Astrocyte (in vitro differentiated cells and primary cell): ENCODE measurements at regions not wholly inside any gene's neighbourhood (a gene's known extent, or its start where the extent isn't known, plus 50 kb on each side); places are given as distances from the start of the nearest gene placed in this dataset.
"Not testable (repeated sequence)": the region's sequence is repeated elsewhere in the genome, so short reads cannot be mapped to it uniquely, and the experiment has no call there.

ENCODE experiments used
- DNase-seq: peaks from one replicate; pipeline ENCODE4 v3.0.0-alpha.2; 2010; ENCODE audit warnings: low read depth
- FAIRE-seq: peaks from 2 replicates; lab custom pipeline; 2011; peaks lifted over from hg19 to GRCh38; lab: Jason Lieb, UNC
- H2AFZ ChIP-seq: 2 replicates; pipeline ENCODE4 v1.6.0; 2012; ENCODE audit warnings: low read depth, low read length, inconsistent platforms
- H3K27ac ChIP-seq: 2 replicates; pipeline ENCODE4 v1.5.1; 2011; ENCODE audit warnings: low read depth, low read length, inconsistent platforms
- H3K27me3 ChIP-seq: 2 replicates; pipeline ENCODE4 v1.6.0; 2011; ENCODE audit warnings: low read length, inconsistent platforms; ENCODE audit not compliant: insufficient read depth
- H3K36me3 ChIP-seq: 2 replicates; pipeline ENCODE4 v1.5.1; 2011; ENCODE audit warnings: low read length, inconsistent platforms; ENCODE audit not compliant: insufficient read depth
- H3K4me1 ChIP-seq: 2 replicates; pipeline ENCODE4 v1.5.1; 2011; ENCODE audit warnings: low read length, inconsistent platforms; ENCODE audit not compliant: insufficient read depth
- H3K4me2 ChIP-seq: 2 replicates; pipeline ENCODE4 v1.6.0; 2012; ENCODE audit warnings: low read length, inconsistent platforms
- H3K4me3 ChIP-seq: 2 replicates; pipeline ENCODE4 v1.5.1; 2011; ENCODE audit warnings: low read depth, mild to moderate bottlenecking, low read length, inconsistent platforms; ENCODE audit not compliant: insufficient read depth
- H3K79me2 ChIP-seq: 2 replicates; pipeline ENCODE4 v1.6.0; 2012; ENCODE audit warnings: mild to moderate bottlenecking, low read length, inconsistent platforms; ENCODE audit not compliant: insufficient read depth
- H3K9ac ChIP-seq: 2 replicates; pipeline ENCODE4 v1.6.0; 2012; ENCODE audit warnings: mild to moderate bottlenecking, low read length, inconsistent platforms
- H3K9me3 ChIP-seq: 2 replicates; pipeline ENCODE4 v1.5.1; 2012; ENCODE audit warnings: low read depth, mild to moderate bottlenecking, low read length, inconsistent platforms; ENCODE audit not compliant: insufficient read depth
- H4K20me1 ChIP-seq: 2 replicates; pipeline ENCODE4 v1.6.0; 2012; ENCODE audit warnings: low read length, inconsistent platforms; ENCODE audit not compliant: insufficient read depth
- H3K27ac Mint-ChIP-seq: one replicate; pipeline ENCODE4 v1.8.0; 2021; ENCODE audit warnings: mild to moderate bottlenecking, mixed read lengths; ENCODE audit not compliant: unreplicated experiment
- H3K27me3 Mint-ChIP-seq: one replicate; pipeline ENCODE4 v1.8.0; 2021; ENCODE audit warnings: low read depth, mixed read lengths; ENCODE audit not compliant: unreplicated experiment
- H3K36me3 Mint-ChIP-seq: one replicate; pipeline ENCODE4 v1.8.0; 2021; ENCODE audit warnings: low read depth, mixed read lengths; ENCODE audit not compliant: unreplicated experiment
- H3K4me1 Mint-ChIP-seq: one replicate; pipeline ENCODE4 v1.8.0; 2021; ENCODE audit warnings: low read depth, mixed read lengths; ENCODE audit not compliant: unreplicated experiment
- H3K4me3 Mint-ChIP-seq: one replicate; pipeline ENCODE4 v1.8.0; 2021; ENCODE audit warnings: mild to moderate bottlenecking, moderate library complexity, mixed read lengths; ENCODE audit not compliant: unreplicated experiment
- H3K9me3 Mint-ChIP-seq: one replicate; pipeline ENCODE4 v1.8.0; 2021; ENCODE audit warnings: mild to moderate bottlenecking, mixed read lengths; ENCODE audit not compliant: unreplicated experiment
- EZH2 ChIP-seq: IDR thresholded peaks from 2 replicates; pipeline ENCODE4 v1.6.1; 2012; ENCODE audit warnings: mild to moderate bottlenecking, low read length, inconsistent platforms; ENCODE audit not compliant: insufficient read depth
- TF ChIP-seq, protein P1 (sequence below): IDR thresholded peaks from 2 replicates; pipeline ENCODE4 v1.5.1; 2011; ENCODE audit warnings: low read depth, mild to moderate bottlenecking, inconsistent platforms, low read length, moderate library complexity; ENCODE audit not compliant: insufficient read depth

DNA sequence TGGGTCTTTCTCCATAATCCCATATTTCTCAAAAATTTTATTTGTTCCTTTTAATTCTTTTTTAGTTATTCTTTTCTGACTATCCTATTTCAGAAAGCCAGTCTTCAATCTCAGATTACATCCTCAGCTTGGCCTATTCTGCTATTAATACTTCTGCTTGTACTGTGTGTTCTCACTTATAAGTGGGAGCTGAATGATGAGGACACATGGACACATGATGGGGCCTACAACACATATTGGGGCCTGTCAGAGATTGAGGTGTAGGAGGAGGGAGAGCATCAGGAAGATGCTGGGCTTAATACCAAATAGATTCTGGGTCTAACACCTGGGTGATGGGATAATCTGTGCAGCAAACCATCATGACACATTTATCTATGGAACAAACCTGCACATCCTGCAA lies 82.3 kb downstream of the MAGEE1 start:
- H3K27ac Mint-ChIP-seq = no peak overlapping the region
- no peaks in the 10 kb centered on the region for H3K36me3 Mint-ChIP-seq
- H3K9me3 Mint-ChIP-seq = no peaks in the 10 kb centered on the region
- Histone ChIP-seq H3K4me2 (no peak overlapping the region), H3K4me3 (no peak overlapping the region), H3K79me2 (no peaks in the 10 kb centered on the region), H3K27ac (no peak overlapping the region), H3K36me3 (no peaks in the 10 kb centered on the region), H2AFZ (no peak overlapping the region), H3K9ac (no peak overlapping the region), H3K27me3 (no peaks in the 10 kb centered on the region), H3K9me3 (no peaks in the 10 kb centered on the region), H4K20me1 (no peaks in the 10 kb centered on the region), H3K4me1 (no peaks in the 10 kb centered on the region)
- DNase-seq (no peak), FAIRE-seq (no peak)
- no peak overlapping the region for H3K4me3 Mint-ChIP-seq
- H3K4me1 Mint-ChIP-seq = no peaks in the 10 kb centered on the region
- TF ChIP-seq, protein P1, sequence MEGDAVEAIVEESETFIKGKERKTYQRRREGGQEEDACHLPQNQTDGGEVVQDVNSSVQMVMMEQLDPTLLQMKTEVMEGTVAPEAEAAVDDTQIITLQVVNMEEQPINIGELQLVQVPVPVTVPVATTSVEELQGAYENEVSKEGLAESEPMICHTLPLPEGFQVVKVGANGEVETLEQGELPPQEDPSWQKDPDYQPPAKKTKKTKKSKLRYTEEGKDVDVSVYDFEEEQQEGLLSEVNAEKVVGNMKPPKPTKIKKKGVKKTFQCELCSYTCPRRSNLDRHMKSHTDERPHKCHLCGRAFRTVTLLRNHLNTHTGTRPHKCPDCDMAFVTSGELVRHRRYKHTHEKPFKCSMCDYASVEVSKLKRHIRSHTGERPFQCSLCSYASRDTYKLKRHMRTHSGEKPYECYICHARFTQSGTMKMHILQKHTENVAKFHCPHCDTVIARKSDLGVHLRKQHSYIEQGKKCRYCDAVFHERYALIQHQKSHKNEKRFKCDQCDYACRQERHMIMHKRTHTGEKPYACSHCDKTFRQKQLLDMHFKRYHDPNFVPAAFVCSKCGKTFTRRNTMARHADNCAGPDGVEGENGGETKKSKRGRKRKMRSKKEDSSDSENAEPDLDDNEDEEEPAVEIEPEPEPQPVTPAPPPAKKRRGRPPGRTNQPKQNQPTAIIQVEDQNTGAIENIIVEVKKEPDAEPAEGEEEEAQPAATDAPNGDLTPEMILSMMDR = no peak
- no peak for TF ChIP-seq EZH2
- H3K27me3 Mint-ChIP-seq = no peaks in the 10 kb centered on the region

DNA sequence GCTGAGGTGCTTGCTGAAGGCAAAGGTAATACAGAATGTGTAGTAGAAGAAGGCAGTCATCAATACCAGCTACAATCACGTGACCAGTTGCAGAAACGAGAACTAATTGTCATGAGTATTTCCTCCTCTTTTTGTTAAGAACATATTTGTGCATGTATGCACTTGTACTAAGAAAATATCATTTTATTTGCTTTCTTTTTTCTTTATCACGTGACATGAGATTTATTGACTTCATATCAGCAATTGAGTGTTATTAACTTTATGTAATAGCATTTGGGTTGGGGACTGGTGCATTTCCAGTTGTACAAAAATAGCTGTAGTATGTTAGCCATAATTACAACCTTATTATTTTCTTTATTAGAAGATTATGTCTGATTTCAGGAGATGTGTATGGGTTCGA lies 90.0 kb downstream of the MAGEE1 start:
- no peak overlapping the region for H3K4me3 Mint-ChIP-seq
- Histone ChIP-seq H2AFZ (no peak overlapping the region), H3K9me3 (no peaks in the 10 kb centered on the region), H4K20me1 (no peaks in the 10 kb centered on the region), H3K4me3 (no peak overlapping the region), H3K27me3 (no peaks in the 10 kb centered on the region), H3K27ac (no peak overlapping the region), H3K79me2 (no peaks in the 10 kb centered on the region), H3K36me3 (no peaks in the 10 kb centered on the region), H3K9ac (no peak overlapping the region), H3K4me1 (no peaks in the 10 kb centered on the region), H3K4me2 (no peak overlapping the region)
- no peak overlapping the region for H3K27ac Mint-ChIP-seq
- no peaks in the 10 kb centered on the region for H3K36me3 Mint-ChIP-seq
- FAIRE-seq (peak; percentile 64), DNase-seq (no peak)
- no peaks in the 10 kb centered on the region for H3K4me1 Mint-ChIP-seq
- no peaks in the 10 kb centered on the region for H3K9me3 Mint-ChIP-seq
- H3K27me3 Mint-ChIP-seq = no peaks in the 10 kb centered on the region
- TF ChIP-seq, protein P1 = no peak
- no peak for TF ChIP-seq EZH2

DNA sequence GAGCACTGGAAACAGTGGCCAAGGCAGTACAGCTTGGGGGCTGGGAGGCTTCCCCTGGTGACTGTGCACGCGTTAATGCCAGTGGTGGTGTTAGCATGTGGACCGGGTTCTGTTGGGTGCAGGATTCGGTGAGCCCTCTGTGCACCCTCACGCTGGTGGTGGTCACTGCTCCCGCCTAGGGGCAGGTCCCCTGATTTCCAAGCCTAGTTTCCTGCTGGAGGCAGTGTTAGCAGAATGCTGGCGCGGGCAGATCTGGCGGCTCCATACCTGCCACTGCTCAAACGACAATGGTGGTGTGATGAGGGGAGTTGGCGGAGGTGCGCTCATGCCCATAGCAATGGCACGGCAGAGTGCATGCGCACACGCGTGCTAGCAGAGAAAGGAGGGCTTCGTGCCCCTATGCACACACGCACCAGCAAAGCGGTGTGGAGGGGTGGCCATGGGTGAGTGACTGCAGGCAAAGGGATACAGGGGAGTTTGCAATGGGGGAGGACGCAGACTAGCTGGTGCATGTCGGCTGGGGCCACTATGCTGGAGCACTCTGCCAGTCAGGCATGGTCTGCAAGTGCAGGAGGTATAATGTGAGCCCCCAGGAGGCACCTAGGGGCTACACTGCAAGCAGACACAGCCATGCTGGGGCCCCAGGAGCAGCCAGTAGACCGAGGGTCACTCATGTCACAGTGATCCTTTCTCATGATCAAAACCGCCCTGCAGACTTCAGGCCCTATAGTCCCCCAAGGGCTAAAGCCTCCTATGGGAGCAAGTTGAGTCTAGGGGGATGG lies 93.0 kb downstream of the MAGEE1 start:
- Mint-ChIP-seq H3K27ac (no peak overlapping the region), H3K9me3 (peaks cover 3% of the 10 kb centered on the region), H3K27me3 (no peaks in the 10 kb centered on the region), H3K4me3 (no peak overlapping the region), H3K4me1 (no peaks in the 10 kb centered on the region), H3K36me3 (no peaks in the 10 kb centered on the region)
- DNase-seq (no peak), FAIRE-seq (no peak)
- Histone ChIP-seq H3K36me3 (no peaks in the 10 kb centered on the region), H3K9ac (no peak overlapping the region), H3K4me2 (no peak overlapping the region), H2AFZ (no peak overlapping the region), H3K79me2 (no peaks in the 10 kb centered on the region), H3K9me3 (no peaks in the 10 kb centered on the region), H3K4me1 (no peaks in the 10 kb centered on the region), H3K27me3 (no peaks in the 10 kb centered on the region), H4K20me1 (no peaks in the 10 kb centered on the region), H3K4me3 (no peak overlapping the region), H3K27ac (no peak overlapping the region)
- TF ChIP-seq EZH2 = no peak

DNA sequence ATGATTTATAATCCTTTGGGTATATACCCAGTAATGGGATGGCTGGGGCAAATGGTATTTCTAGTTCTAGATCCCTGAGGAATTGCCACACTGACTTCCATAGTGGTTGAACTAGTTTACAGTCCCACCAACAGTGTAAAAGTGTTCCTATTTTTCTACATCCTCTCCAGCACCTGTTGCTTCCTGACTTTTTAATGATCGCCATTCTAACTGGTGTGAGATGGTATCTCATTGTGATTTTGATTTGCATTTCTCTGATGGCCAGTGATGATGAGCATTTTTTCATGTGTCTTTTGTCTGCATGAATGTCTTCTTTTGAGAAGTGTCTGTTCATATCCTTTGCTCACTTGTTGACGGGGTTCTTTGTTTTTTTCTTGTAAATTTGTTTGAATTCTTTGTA lies 108.2 kb downstream of the MAGEE1 start:
- not testable (repeated sequence) for H3K36me3 Mint-ChIP-seq, H3K9ac ChIP-seq, DNase-seq, H3K4me3 Mint-ChIP-seq, H3K4me2 ChIP-seq, H3K36me3 ChIP-seq, H3K27ac ChIP-seq, H4K20me1 ChIP-seq, FAIRE-seq, H3K4me1 Mint-ChIP-seq, H3K79me2 ChIP-seq, H3K4me3 ChIP-seq, H3K9me3 Mint-ChIP-seq, H3K27ac Mint-ChIP-seq, H3K4me1 ChIP-seq, H2AFZ ChIP-seq, H3K27me3 Mint-ChIP-seq, H3K27me3 ChIP-seq, H3K9me3 ChIP-seq
